ENCODE measurements at regions not wholly inside any gene's neighbourhood (a gene's known extent, or its start where the extent isn't known, plus 50 kb on each side); places are given as distances from the start of the nearest gene placed in this dataset.
"Not testable (repeated sequence)": the region's sequence is repeated elsewhere in the genome, so short reads cannot be mapped to it uniquely, and the experiment has no call there.

DNA sequence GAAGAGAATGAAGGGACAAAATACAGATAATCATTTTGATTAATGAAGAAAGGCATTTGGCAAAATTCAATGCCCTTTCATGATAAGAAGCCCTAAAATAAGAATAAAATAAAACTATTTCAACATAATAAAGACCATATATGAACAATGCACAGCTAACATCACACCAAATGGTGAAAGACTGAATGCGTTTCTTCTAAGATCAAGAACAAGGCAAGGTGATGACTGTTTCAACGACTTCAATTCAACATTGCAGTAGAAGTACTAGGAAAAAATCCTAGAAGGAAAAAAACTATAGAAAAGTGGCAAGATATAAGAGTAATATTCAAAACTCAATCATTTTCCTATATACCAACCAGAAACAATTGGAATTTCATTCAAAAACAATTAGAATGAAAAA, 280.1 kb upstream of the GRM7 start:
- DNase-seq (ENCODE audit: low spot score), result no peak

DNA sequence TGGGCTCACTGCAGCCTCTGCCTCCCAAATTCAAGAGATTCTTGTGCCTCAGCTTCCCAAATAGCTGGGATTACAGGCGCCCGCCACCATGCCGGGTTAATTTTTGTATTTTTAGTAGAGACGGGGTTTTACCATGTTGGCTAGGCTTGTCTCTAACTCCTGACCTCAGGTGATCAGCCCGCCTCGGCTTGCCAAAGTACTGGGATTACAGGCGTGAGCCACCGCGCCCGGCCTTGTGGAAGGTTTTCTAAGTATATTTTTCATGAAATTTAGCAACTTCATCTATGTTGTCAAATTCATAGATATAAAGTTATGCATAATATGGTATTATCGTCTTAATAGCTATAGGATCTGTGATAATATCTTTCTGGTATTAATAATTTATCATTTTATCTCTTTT, 275.6 kb upstream of the GRM7 start:
- DNase-seq (ENCODE audit: low spot score), result no peak

DNA sequence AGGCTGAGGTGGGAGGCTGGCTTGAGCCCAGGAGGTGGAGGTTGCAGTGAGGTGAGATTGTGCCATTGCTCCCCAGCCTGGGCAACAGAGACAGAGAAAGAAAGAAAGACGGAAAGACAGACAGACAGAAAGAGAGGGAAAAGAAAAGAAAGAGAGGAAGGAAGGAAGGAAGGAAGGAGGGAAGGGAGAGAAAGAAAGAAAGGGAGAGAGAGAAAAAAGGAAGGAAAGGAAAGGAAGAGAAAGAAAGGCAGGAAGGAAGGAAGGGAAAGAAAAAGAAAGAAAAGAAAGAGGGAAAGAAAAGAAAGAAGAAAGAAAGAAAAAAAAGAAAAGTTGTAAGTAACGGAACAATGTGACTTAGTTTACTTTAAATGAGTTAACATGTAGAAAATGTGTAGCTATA, 260.7 kb upstream of the GRM7 start:
- no peak for DNase-seq (ENCODE audit: low spot score)

DNA sequence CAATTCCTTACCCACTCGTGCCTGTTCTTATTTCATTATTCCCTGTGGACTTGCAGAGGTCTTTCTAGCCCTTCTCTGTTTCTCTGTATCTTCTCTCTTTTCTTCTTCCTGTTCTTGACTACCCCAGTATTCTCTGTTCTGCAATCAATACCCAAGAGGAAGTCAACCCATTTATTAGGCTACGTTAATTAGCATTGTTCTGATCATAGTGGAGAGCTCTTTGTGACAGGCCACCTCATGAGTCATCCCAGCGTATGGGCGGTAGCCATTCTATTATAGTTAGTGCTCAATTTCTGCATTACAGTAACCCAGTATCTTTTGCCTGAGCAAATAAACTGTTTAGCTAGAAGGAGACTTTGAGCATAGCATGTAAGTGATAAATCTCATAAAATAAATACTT, 259.5 kb upstream of the GRM7 start:
- no peak for DNase-seq (ENCODE audit: low spot score)

DNA sequence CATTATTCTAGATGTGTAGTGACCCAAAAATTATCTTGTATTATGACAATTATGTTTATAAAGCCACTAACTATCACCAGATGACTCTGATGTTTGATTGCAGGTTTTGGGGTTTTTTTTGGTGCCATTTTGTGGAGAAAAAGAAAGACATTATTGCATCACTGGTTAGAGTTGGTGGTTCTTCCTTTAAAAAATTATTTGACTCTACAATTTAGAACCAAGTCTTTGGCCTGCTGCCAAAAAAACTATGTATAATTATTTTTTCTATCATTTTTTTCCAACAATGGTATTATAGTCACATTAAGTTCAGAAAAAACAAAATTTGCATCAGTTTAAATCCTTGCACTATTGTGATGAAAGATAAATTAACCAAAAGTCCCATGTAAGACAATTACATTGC, 258.6 kb upstream of the GRM7 start:
- DNase-seq (ENCODE audit: low spot score), result no peak

DNA sequence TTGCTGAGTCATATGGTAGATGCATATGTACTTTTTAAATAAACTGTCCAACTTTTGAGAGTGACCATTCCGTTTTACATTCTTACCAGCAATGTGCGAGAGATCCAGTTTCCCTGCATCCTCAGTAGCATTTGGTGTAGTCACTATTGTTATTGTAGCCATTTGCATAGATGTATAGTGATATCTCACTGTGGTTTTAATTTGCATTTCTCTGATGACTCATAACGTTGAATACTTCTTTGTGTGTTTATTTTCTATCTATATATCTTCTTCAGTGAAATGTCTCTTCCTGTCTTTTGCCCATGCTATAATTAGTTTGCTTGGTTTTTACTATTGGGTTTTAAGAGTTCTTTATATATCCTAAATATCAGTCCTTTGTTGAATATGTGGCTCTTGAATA, 255.7 kb upstream of the GRM7 start:
- no peak for DNase-seq (ENCODE audit: low spot score)

DNA sequence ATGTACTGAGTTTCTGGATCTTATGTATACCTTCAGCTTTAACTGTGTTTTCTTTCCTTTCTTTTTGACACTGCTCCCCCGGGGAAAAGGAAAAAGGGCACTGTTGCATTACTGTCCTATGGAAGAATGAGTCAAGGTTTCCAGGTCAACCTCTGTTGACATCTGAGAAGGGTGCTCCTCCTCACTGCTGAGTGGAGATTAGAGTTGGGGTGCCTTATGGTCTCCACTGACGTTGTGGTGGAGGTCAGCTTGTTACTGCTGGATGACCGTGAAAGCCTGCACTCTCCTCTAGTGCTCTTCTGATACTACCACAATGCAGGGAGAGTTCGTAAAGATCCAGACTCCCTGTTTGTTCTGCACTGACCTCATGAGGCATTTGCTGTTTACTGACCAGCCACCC, 252.1 kb upstream of the GRM7 start:
- DNase-seq (ENCODE audit: low spot score), result peak; percentile 2

DNA sequence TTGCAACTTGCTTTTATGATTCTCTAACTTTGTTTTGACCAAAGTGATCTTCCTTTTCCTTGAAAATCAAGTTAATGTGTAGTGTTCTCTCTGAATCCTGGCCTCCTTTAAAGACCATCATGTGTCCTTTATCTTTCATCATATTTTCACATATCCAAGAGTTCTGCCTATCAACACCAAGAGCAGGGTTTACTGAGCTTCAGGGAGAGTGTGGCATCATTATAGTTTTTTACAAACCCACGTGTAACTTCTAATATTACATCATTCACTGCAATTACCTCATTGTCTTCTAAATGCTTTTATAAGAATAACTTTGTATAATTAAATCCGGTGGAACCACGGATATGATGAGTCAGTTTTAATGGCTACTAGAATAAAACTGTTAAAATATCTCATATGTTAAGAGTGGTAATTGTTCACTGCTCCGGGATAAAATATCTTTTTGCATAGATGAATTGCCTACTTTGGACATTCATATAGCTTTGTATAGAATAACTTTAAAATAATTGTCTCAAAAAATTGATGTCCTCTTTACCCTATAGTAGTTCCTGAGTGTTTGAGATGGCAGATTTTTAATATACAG, 248.8 kb upstream of the GRM7 start:
- no peak for DNase-seq (ENCODE audit: low spot score)

DNA sequence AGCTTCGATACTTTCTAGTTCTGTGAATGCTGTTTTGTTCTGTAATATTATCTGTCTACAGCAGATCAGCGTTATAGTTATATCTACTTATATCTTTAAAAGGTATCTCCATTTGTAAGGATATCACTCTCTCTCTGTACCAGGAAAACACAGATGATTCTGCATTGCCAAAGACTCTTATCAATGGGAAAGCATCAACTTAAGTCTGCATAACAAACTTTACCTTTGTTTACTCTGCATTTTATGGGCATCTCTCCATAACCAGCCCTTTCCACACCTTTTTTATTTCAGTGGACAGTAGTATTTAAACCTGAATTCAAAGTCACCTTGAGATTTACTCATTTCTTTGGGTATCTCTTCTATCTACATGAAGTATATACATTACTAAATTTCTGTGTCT, 238.7 kb upstream of the GRM7 start:
- no peak for DNase-seq (ENCODE audit: low spot score)

DNA sequence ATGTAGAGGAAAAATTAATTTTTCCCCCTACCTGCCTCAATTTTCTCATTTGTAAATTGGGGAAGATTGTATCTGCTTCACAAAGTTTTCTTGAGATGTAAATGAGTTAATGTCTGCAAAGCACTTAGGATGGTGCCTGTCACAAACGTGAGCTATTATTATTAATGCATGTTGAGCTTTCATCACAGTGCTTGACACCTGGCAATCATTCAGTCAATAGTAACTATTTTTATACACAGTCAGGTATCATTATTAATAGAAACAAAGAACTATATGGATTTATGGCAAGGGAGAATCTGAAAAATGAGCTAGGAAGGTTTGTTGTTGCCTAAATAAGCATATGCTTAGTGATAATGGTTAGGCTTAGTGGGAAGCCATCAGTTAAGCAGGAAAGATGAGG, 238.2 kb upstream of the GRM7 start:
- no peak for DNase-seq (ENCODE audit: low spot score)

DNA sequence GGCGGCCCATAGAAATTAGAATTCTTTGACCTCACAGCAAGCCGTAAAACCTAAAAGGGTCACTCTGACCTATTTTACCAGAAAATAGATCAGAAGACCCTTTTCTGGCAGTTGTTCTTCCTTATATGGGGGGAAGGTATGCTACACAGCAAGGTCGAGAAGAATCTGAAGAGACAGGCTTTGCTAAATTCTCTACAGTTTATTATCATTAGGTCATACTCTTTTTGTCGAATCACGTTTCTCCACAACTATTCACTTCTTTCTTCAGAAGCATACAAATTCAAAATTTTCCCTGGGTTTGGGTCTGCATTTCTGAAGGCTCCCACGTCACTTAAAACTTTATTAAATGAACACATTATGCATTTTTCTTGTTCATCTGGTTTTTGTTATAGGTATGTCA, 229.5 kb upstream of the GRM7 start:
- no peak for DNase-seq (ENCODE audit: low spot score)

DNA sequence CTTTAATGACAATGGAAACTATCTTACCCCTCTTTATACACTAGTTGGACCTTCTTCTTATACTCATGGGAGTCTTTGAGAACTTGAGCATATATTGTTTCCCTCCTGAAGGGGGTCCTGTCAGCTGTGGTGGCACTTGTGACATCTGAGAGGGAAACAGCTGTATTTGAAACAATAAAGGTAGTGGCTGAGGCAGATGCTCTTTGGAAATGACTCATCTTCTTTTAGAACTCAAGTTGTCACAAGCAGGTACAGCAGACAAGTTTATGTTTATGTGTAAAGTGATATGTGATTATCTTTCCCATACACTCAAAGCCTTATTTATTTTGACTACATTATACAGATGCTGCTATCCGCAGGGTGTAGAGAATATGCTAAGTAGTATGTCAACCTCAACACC, 220.0 kb upstream of the GRM7 start:
- DNase-seq (ENCODE audit: low spot score), result no peak

DNA sequence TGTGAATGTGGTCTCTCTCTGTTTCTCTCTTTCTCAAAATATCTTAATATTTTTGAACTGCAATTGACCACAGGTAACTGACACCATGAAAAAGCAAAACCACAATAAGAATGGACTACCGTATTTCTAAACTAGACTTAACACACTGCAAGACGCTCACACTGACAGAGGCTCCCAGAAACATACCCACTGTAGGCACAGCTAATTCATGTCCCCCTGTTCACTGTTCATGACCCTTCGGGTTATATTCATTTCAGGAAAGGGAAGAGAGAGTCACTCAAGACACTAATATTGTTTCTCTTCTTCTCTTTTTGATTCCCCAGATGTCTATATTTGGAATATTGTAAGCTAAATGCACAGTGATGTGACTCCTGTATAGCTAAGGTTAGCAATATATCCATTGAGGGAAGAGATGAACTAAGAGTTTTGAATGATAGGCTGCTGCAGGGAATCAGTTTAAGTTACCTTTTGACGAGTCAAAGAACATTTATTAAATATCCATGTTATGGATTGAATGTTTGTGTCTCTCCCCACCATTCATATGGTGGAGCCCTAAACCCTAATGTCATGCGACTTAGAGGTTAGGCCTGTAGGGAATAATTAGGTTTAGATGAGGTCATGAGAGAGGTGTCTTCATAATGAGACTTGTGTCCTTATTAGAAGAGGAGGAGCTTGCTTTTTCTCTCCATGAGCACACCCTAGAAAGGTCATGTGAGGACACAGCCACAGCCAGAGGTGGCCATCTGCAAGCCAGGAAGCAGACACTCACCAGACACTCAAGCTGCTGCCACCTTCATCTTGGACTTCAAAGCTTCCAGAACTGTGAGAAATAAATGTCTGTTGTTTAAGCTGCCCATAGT, 216.6 kb upstream of the GRM7 start:
- no peak for DNase-seq (ENCODE audit: low spot score)

DNA sequence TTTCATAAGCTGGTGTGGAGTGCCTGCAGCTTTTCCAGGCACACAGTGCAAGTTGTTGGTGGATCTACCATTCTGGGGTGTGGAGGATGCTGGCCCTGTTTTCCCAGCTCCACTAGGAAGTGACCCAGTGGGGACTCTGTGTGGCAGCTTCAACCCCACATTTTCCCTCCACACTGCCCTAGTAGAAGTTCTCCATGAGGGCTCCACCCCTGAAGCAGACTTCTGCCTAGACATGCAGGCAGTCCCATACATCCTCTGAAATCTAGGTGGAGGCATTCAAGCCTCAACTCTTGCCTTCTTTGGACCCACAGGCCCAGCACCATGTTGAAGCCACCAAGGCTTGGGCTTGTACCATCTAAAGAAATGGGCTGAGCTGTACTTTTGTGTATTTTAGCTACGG, 206.2 kb upstream of the GRM7 start:
- DNase-seq (ENCODE audit: low spot score), result no peak

DNA sequence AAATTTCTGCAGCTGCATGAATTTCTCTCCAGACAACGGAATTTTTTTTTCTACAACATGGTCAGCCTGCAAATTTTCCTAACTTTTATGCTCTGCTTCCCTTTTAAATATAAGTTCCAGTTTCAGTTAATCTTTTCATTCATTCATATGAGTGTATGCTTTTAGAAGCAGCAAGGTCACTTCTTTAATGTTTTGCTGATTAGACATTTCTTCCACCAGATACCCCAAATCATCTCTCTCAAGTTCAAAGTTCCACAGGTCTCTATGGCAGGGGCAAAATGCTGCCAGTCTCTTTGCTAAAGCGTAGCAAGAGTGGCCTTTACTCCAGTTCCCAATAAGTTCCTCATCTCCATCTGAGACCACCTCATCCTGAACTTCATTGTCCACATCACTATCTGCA, 205.6 kb upstream of the GRM7 start:
- DNase-seq (ENCODE audit: low spot score), result no peak

DNA sequence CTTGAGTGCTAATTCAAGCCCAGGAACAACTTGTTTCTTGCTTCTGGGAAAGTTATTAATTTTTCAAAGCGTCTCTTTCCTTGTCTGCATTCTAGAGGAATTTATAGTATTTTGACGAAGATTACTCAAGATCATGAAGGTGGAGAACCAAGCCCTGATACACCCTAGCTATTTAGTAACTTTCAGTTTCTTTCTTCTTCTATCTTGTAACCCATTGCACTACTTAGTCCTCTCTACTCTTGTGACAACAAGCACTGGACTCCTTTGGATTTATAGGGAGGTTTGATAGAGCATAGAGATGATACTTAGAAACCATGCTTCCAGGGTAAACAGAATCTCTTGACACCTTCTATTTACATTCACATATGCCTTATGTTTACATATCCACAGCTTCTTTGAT, 203.3 kb upstream of the GRM7 start:
- DNase-seq (ENCODE audit: low spot score), result no peak

DNA sequence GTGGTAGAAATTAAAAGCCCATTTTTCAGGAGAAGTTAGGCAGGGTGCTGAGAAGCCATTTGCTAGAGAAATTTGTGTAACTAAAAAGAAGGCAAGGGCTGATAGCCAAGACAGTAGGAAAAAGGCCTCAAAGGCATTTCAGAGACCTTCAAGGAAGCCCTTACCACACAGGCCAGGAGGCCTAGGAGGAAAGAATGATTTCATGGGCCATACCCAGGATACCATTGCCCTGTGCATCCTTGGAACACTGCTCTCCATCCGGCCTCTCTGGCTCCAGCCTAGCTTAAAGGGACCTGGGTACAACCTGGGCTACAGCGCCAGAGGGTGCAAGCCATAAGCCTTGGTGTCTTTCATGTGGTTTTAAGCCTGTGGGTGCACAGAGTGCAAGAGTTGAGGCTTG, 193.6 kb upstream of the GRM7 start:
- no peak for DNase-seq (ENCODE audit: low spot score)

DNA sequence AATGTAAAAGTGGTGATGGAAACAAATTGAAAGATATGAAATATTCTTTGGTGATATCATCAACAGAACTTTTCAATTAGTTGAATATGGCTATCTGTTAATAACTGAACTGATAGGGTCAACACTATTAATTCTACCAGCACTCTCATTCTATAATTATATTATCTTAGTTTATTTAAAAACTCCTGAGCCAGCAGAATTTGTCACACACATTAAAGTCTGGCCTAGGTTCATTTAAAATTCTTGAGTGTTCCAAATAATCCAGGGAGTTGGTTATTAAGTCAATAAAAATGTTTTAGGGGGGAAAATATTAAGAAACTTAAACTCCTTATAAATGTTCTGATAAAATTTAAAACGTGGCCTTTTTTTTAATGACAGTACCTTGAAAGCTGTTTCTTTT, 189.6 kb upstream of the GRM7 start:
- no peak for DNase-seq (ENCODE audit: low spot score)

DNA sequence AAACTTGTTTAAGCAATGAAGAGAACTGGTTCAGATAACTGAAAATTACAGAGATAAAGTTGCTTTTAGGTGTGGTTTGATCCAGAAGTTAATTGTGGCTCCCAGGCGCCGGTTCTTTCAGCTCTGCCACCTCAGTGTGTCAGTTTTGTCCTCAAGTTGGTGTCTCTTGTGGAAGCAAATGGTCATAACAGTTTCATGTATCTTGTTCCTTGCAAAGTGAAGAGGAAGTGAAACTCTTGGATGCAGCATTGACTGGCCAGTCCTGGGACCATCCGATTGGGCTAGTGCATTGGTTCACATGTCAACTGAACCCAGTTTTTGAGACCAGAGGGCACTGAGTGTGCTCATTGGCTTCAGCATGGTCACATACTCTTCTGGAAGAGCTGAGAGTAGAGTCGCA, 181.4 kb upstream of the GRM7 start:
- no peak for DNase-seq (ENCODE audit: low spot score)

DNA sequence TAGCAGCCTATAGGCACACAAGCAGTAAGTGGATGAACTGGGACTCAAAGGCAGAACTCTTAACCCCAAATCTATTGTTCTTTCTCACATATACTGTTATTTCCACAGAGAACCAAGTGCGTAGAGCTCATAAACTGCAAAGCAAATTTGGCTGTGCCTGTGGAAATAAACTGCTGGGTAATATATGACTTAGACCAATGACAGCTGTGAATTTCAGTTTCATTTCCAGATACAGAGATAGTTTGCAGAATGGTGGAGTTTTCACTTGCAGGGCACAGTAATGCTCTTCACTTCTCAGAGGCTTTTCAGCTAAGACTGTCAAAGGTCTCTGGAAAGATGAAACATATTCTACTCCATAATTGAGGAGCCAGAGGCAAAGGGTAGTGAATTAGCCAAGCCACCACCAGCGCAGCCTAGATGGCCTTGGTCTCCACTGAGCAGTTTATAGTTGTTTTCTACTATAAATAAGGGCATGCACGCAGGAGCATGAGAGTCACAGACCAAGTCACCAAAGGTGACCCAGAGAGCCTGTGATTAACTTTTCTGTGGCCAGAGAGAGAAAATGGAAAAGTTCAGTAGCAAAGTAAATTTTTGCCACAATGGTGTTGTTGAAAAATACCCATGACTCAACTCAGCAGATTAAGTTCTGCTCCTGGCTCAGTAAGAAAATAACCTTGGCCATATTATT, 180.7 kb upstream of the GRM7 start:
- DNase-seq (ENCODE audit: low spot score), result no peak

DNA sequence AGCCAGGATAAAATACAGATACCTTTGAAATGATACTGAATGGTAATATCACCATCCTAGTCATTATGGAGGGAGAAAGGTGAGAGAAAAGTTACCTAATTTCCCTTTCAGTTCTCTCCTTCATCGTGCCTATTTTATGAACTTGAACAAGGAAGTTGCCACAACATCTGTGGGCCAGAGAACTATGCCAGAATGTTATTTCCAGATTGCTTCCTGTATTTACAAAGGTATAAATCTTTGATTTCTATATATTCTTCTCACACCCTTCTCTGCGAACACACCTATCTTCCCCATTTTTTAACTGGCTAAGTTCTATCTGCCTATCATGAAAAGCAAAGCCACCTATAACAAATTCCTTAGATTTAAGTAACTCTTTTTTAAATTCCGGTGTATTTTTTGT, 163.6 kb upstream of the GRM7 start:
- no peak for DNase-seq (ENCODE audit: low spot score)

DNA sequence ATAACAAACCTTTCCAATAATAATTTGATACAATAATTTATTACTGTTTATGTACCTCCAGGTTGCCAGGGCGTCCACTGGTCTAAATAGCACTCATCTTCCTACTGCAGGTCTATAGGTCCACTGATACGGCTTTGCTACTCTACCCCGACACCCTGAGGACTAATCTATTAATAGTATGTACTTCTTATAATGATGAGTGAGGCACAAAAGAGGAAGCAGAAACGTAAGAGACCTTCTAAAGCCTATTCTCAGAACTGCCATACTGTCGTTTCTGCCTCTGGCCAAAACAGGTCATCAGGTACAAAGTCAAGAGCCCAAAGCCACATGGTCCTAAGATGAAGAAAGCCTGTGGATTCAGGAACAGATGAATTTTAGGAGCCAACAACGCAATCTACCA, 163.2 kb upstream of the GRM7 start:
- DNase-seq (ENCODE audit: low spot score), result no peak

DNA sequence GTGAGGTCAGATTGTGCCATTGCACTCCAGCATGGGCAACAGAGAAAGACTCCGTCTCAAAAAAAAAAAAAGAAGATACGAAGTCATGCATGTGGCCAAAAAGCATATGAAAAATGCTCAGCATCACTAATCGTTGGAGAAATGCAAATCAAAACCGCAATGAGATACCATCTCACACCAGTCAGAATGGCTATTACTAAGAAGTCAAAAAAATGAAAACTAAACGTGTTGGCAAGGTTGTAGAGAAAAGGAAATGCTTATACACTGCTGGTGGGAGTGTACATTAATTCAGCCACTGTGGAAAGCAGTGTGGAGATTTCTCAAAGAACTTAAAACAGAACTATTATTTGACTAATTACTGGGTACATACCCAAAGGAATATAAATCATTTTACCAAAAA, 156.1 kb upstream of the GRM7 start:
- not testable (repeated sequence) for DNase-seq (ENCODE audit: low spot score)

DNA sequence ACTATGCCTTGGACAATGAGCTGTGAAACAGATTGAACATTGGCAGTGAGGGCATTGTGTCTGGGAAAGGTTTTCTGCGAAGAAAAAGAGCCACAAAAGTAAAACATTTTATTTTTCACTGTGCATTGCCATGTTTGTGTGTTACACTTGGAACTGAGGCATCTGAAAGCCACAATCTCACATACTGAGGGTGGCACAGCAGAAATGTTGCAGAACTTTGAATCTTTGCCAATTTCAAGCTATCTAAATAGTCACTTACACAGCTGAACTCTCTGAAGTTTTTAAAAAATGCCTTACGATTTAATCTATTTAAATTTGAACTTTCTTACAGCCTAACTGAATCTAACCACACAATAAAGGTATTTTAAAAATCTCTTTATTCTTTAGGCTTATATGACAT, 154.1 kb upstream of the GRM7 start:
- DNase-seq (ENCODE audit: low spot score), result no peak
